HG02970 (cell line): ENCODE measurements at regions not wholly inside any gene's neighbourhood (a gene's known extent, or its start where the extent isn't known, plus 50 kb on each side); places are given as distances from the start of the nearest gene placed in this dataset.
A peak's percentile ranks its signal among the peaks of the same experiment; 100 is the strongest.

Experiments
- ATAC-seq: cut with Tn5 transposase; IDR thresholded peaks from one replicate; pipeline ENCODE4 v1.9.1; 2021; ENCODE audit warnings: mild to moderate bottlenecking, moderate library complexity, moderate number of reproducible peaks; ENCODE audit not compliant: unreplicated experiment, low FRiP score

- ATAC-seq: no peak
These were observed 361.6 kb downstream of the KLF12 start for GRCh38 chr13:73772449-73773167.

- no peak for ATAC-seq
These were observed 366.4 kb downstream of the KLF12 start for GRCh38 chr13:73767747-73768315.

DNA sequence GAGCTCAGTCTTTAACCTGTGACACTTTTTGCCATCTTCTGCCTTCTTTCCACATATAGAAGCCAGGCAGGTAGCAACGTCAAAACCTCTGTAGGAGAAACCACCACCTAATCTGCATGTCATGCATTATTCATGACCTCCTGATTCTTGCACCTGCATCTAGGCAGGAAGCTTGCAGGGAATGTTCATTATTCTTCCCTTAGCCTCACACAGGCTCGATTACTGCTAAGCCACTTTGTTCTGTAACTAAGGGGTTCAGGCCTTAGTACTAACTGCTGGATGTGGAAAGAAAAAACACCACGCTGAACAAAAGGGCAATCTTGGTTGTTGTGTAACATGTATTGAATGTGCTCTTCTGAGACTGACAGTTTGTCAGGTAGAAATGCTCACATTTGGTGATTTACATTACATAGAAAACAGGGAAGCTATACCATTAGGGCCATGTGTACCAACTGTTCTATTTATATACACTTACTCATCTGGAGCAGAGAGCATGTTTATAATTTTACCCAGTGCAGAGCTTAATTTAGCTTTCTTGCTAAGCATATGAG is 366.9 kb downstream of the KLF12 start:
- ATAC-seq: no peak

DNA sequence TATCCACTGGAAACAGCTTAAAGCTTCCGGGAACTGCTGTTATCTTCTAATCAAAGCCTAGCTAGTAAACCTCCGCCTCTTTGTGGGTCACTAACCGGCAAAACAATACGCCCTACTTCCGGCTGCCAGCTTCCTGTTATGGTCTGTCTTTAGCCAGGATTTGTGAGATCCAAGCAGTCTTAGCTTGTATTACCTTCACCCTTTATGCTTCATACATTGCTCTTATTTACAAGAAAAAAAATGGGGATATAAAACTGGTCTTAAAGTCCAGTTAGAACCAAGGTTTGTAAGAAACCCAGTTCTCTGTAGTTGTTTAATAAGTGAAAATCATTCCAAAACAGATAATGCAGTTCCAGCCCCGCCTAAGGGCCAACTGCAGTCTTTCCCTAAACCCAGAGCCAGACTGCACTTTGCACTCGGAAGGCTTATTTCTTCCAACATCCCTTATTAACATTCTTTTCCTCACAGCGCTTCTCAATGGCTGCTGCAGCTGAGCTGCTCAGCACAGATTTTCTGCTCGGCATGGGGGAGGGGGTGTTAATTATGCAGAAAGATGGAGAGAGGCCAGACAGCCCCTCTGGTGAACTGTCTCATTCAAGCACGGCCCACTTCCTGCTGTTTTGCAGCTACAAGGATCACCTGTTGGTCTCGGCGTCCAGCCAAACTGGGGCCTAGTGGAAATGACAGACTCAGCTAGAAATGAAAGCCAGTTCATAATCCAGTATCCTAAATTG is 368.4 kb downstream of the KLF12 start:
- peak; percentile 51 for ATAC-seq

GRCh38 chr13:73759434-73759833 is 374.8 kb downstream of the KLF12 start:
- no peak for ATAC-seq

DNA sequence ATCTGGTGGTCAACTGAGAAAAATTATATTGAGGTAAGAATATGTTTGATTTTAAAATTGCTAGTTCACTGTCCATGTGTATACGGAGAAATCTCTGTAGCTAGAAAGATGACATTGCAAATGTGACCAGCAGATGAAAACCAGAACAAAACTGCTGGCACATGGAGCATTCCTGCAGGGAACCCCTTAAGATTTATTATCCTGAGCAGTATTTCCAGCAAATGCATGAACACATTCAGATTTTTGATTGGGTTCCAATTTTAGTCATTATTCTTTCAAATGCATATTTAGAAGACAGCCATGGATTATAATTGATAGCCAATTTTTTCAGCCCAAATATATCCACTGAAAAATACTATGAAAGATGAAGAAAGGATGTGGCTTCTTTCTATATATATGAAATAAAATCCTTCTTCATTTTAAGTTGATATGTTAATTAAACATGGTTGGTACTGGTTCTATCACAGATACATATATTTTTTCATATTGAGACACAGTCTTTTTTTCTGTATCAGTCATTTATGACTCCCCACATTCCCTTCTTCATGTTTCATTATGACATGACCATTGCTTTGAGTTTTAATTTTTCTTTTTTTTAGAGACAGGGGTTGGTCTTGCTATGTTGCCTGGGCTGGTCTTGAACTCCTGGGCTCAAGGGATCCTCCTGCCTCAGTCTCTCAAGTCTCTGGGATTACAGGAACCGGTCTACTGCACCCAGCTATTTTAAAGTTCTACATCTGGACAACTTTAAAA is 376.5 kb downstream of the KLF12 start:
- no peak for ATAC-seq

GRCh38 chr13:73754727-73755292 is 379.4 kb downstream of the KLF12 start:
- no peak for ATAC-seq

- ATAC-seq: no peak
These were observed 380.0 kb downstream of the KLF12 start for GRCh38 chr13:73754241-73754640.

GRCh38 chr13:73751290-73751689 is 382.9 kb downstream of the KLF12 start:
- ATAC-seq: no peak

DNA sequence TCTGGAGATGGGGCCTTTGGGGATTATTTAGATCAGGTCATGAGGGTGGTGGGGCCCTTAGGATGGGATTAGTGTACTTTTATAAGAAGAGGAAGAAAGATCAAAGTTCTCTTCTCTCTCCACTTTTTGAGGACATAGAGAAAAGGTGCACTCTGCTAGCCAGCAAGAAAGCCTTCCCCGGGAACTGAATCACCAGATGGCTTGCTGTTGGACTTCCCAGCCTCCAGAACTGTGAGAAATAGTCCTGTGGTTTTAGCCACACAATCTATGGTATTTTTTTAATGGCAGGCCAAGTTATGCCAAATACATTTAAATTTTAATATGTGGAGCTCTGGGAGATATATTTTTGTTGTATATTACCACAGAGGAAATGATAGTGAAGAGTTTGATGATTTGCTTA is 385.8 kb downstream of the KLF12 start:
- ATAC-seq: no peak

GRCh38 chr13:73745190-73745589 is 389.0 kb downstream of the KLF12 start:
- ATAC-seq: no peak

DNA sequence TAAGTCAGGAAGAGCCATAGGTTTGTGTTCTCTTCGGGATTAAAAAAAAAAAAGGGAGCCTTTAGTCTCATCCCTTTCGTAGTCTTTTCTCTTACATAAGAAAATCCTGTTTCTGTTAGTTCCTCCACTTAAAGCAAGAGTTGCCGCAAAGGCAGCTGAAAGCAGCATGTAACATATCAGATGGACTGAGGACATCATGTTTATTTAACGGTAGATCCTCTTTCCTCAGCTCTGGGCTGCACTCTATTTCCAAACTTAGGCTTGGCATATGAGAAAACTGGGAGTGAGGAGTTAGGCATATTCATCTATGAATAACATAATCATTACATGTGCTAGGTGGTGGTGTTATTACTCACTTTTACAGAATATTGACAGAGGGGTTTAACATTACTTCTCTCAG is 391.2 kb downstream of the KLF12 start:
- ATAC-seq: no peak

DNA sequence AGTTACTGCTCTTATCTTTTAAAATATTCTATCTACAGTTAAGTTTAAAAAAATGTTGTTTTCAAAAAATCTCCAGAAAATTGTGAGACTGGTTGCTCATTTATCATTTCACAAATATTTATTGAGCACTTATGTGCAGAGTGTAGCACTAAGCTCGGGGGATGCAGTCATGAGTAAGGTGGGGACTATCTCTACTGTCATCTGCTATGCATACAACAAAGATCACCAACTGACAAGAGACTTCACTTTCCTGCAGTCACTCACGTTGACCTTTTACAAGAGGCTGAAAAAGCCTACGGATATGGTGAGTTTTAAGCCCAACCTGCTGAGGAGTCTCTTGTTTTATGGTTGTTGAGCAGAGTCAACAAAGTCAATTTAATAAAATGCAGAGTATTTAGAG is 392.5 kb downstream of the KLF12 start:
- ATAC-seq: no peak

DNA sequence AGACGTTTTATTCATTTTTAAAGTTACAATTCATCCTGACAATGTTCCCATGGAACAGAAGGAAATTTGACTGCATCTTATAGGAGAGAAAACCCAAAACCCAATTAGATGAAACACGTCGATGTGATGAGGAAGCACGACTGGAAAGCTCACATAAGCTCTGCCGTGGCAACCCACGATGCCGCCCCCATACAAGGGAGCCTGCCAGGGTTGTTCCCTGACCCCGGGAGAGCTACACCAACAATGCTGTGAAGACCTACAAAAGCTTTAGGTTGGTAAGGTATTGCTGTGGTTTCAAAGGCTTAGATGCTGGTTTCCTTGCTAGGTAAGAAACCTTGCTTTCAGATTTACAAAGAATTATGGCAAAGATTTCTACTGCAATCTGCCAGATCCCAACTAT is 393.1 kb downstream of the KLF12 start:
- no peak for ATAC-seq

GRCh38 chr13:73740666-73741065 is 393.5 kb downstream of the KLF12 start:
- no peak for ATAC-seq

DNA sequence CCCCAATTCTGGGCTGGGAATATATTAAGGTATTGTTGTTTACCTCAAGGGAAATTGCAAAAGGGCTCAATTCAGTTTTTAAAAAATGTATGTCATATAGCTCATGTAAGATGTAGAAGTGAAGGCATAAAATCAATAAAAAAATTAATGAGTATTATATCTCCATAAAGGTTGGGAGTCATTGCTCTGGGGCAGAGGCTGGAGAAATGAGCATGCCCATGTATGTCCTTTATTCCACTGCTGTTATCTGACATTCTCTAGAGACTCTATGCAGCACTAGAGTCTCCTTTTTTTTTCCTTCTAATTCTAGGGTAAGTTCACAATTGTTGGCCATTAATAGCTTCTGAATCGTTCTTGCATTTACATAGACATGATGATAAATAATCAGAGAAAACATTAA is 394.8 kb downstream of the KLF12 start:
- no peak for ATAC-seq

GRCh38 chr13:73738626-73739025 is 395.6 kb downstream of the KLF12 start:
- no peak for ATAC-seq

GRCh38 chr13:73737214-73737613 is 397.0 kb downstream of the KLF12 start:
- ATAC-seq: no peak

GRCh38 chr13:73733706-73734105 is 400.5 kb downstream of the KLF12 start:
- ATAC-seq: no peak

DNA sequence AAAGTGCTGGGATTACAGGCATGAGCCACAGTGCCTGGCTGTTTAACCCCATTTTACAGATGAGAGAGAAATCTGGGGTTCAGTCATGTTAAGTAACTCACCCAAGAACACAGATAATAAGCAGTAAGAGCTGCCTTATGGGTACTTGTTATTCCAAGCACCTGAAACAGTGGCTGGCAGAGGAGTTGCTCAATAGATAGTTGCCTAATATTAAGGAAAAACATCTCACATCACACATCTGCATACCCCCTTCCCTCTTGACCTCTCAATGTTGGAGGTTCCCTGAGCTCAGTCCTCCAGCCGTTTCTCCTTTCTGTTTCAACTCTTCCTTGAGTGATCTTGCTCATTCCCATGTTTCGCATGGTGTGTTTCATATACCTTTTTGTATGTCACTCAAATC is 401.9 kb downstream of the KLF12 start:
- ATAC-seq: no peak
